ENCODE measurements at regions not wholly inside any gene's neighbourhood (a gene's known extent, or its start where the extent isn't known, plus 50 kb on each side); places are given as distances from the start of the nearest gene placed in this dataset.

- TF ChIP-seq CTCF (conservative IDR thresholded peaks at IDR 0.05; ENCODE audit: low read length) = no peak
- TF ChIP-seq EZH2phosphoT487 (IDR thresholded peaks at IDR 0.05; ENCODE audit: borderline replicate concordance, low read depth, low read length) = no peak
Observed at GRCh38 chr12:126895951-126896913, 1370.7 kb upstream of the TMEM132C start.
